Mucosa of rectum (tissue), 2 donors: ENCODE measurements at regions not wholly inside any gene's neighbourhood (a gene's known extent, or its start where the extent isn't known, plus 50 kb on each side); places are given as distances from the start of the nearest gene placed in this dataset.

Experiments used
- H3K27ac ChIP-seq, 2 donors: one replicate each; pipeline ENCODE4 v1.7.0; 2013; ENCODE audit warnings: inconsistent platforms in 2 of 2, low read depth in 2 of 2, low read length in 2 of 2
- H3K27me3 ChIP-seq, 2 donors: one replicate each; pipeline ENCODE4 v1.7.0; 2013; ENCODE audit warnings: low read length in 2 of 2; ENCODE audit not compliant: control insufficient read depth in 2 of 2, insufficient read depth in 2 of 2
- H3K36me3 ChIP-seq, 2 donors: one replicate each; pipeline ENCODE4 v1.7.0; 2013; ENCODE audit warnings: low read length in 2 of 2; ENCODE audit not compliant: control insufficient read depth in 2 of 2, insufficient read depth in 2 of 2
- H3K4me1 ChIP-seq, 2 donors: one replicate each; pipeline ENCODE4 v1.7.0; 2013; ENCODE audit warnings: low read length in 2 of 2, mild to moderate bottlenecking in 1 of 2; ENCODE audit not compliant: control insufficient read depth in 2 of 2, insufficient read depth in 2 of 2
- H3K4me3 ChIP-seq, 2 donors: one replicate each; pipeline ENCODE4 v1.7.0; 2013; ENCODE audit warnings: low read length in 2 of 2
- H3K9ac ChIP-seq, 2 donors: one replicate each; pipeline ENCODE4 v1.7.0; 2013; ENCODE audit warnings: low read length in 2 of 2, low read depth in 1 of 2, mild to moderate bottlenecking in 1 of 2
- H3K9me3 ChIP-seq, 2 donors: one replicate each; pipeline ENCODE4 v1.7.0; 2013; ENCODE audit warnings: low read length in 2 of 2; ENCODE audit not compliant: control insufficient read depth in 2 of 2
- donor health status: healthy.
- donor health status: Normal muscosa, but diverticular disease.

- Histone ChIP-seq H3K4me1 (no peaks in the 10 kb centered on the region), H3K27me3 (no peaks in the 10 kb centered on the region), H3K9me3 (no peaks in the 10 kb centered on the region), H3K36me3 (no peaks in the 10 kb centered on the region), H3K9ac (no peak overlapping the region), H3K27ac (no peak overlapping the region), H3K4me3 (no peak overlapping the region)
Measured at GRCh38 chr18:54023471-54023870, 201.0 kb downstream of the MBD2 start.

GRCh38 chr18:54020966-54021365 is 203.5 kb downstream of the MBD2 start:
- Histone ChIP-seq H3K9ac (no peak overlapping the region), H3K36me3 (no peaks in the 10 kb centered on the region), H3K9me3 (no peaks in the 10 kb centered on the region), H3K27me3 (no peaks in the 10 kb centered on the region), H3K4me1 (no peaks in the 10 kb centered on the region), H3K4me3 (no peak overlapping the region), H3K27ac (no peak overlapping the region)

GRCh38 chr18:54020156-54020745 is 204.2 kb downstream of the MBD2 start:
- Histone ChIP-seq H3K27me3 (no peaks in the 10 kb centered on the region), H3K27ac (no peak overlapping the region), H3K9ac (no peak overlapping the region), H3K9me3 (no peaks in the 10 kb centered on the region), H3K36me3 (no peaks in the 10 kb centered on the region), H3K4me3 (no peak overlapping the region), H3K4me1 (no peaks in the 10 kb centered on the region)

- Histone ChIP-seq H3K4me3 (no peak overlapping the region), H3K27ac (no peak overlapping the region), H3K4me1 (no peaks in the 10 kb centered on the region), H3K36me3 (no peaks in the 10 kb centered on the region), H3K9ac (no peak overlapping the region), H3K27me3 (no peaks in the 10 kb centered on the region), H3K9me3 (no peaks in the 10 kb centered on the region)
Measured at GRCh38 chr18:54019641-54020040, 204.8 kb downstream of the MBD2 start.

GRCh38 chr18:54013452-54013851 is 211.0 kb downstream of the MBD2 start:
- Histone ChIP-seq H3K9ac (no peak overlapping the region), H3K9me3 (no peaks in the 10 kb centered on the region), H3K27me3 (no peaks in the 10 kb centered on the region), H3K4me3 (no peak overlapping the region), H3K27ac (no peak overlapping the region), H3K36me3 (no peaks in the 10 kb centered on the region), H3K4me1 (no peaks in the 10 kb centered on the region)

- H3K4me3 ChIP-seq, result no peak overlapping the region
- H3K9ac ChIP-seq, result no peak overlapping the region
- H3K4me1 ChIP-seq, result no peaks in the 10 kb centered on the region
- H3K27me3 ChIP-seq, result no peaks in the 10 kb centered on the region
- H3K27ac ChIP-seq, result no peak overlapping the region
- no peaks in the 10 kb centered on the region for H3K36me3 ChIP-seq
- H3K9me3 ChIP-seq, result no peaks in the 10 kb centered on the region
Measured at GRCh38 chr18:54004828-54005227, 219.6 kb downstream of the MBD2 start.

- Histone ChIP-seq H3K4me1 (no peaks in the 10 kb centered on the region), H3K27ac (no peak overlapping the region), H3K9me3 (no peaks in the 10 kb centered on the region), H3K4me3 (no peak overlapping the region), H3K9ac (no peak overlapping the region), H3K27me3 (no peaks in the 10 kb centered on the region), H3K36me3 (no peaks in the 10 kb centered on the region)
Measured at GRCh38 chr18:54003195-54003594, 221.3 kb downstream of the MBD2 start.

- Histone ChIP-seq H3K4me3 (no peak overlapping the region), H3K36me3 (no peaks in the 10 kb centered on the region), H3K9me3 (no peaks in the 10 kb centered on the region), H3K9ac (no peak overlapping the region), H3K4me1 (no peaks in the 10 kb centered on the region), H3K27me3 (no peaks in the 10 kb centered on the region), H3K27ac (no peak overlapping the region)
Measured at GRCh38 chr18:53997064-53997463, 227.4 kb downstream of the MBD2 start.

- Histone ChIP-seq H3K4me1 (no peaks in the 10 kb centered on the region), H3K9ac (no peak overlapping the region), H3K36me3 (no peaks in the 10 kb centered on the region), H3K9me3 (no peaks in the 10 kb centered on the region), H3K27ac (no peak overlapping the region), H3K4me3 (no peak overlapping the region), H3K27me3 (no peaks in the 10 kb centered on the region)
Measured at GRCh38 chr18:53994016-53994415, 230.5 kb downstream of the MBD2 start.

- Histone ChIP-seq H3K36me3 (no peaks in the 10 kb centered on the region), H3K27me3 (no peaks in the 10 kb centered on the region), H3K9me3 (no peaks in the 10 kb centered on the region), H3K27ac (no peak overlapping the region), H3K4me1 (no peaks in the 10 kb centered on the region), H3K9ac (no peak overlapping the region), H3K4me3 (no peak overlapping the region)
Measured at GRCh38 chr18:53991805-53992204, 232.7 kb downstream of the MBD2 start.

- H3K27ac ChIP-seq, result no peak overlapping the region
- H3K4me3 ChIP-seq, result no peak overlapping the region
- H3K9ac ChIP-seq, result no peak overlapping the region
- no peaks in the 10 kb centered on the region for H3K9me3 ChIP-seq
- H3K36me3 ChIP-seq, result no peaks in the 10 kb centered on the region
- no peaks in the 10 kb centered on the region for H3K4me1 ChIP-seq
- H3K27me3 ChIP-seq, result no peaks in the 10 kb centered on the region
Measured at GRCh38 chr18:53991202-53991601, 233.3 kb downstream of the MBD2 start.
